ENCODE measurements at regions not wholly inside any gene's neighbourhood (a gene's known extent, or its start where the extent isn't known, plus 50 kb on each side); places are given as distances from the start of the nearest gene placed in this dataset.

DNA sequence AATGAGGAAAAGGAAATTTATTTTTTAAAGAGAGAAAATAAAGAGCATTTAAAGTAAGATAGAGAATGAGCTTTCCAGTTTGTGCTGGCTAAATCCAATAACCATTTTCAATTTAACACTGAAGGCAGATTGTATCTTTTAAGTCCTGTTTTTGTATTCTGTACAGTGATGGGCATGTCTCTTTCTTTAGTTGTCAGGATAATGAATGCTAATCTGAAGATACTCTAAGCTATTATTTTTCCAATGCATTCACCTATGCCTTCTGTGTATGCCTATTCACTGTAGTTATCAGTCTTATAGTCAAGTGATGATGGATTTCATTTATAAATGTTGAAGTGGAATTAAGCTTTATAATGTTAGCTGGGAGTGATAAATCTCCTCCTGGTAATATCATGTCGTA, 101.4 kb downstream of the DYNAP start (continued):
- TF ChIP-seq, protein P1, sequence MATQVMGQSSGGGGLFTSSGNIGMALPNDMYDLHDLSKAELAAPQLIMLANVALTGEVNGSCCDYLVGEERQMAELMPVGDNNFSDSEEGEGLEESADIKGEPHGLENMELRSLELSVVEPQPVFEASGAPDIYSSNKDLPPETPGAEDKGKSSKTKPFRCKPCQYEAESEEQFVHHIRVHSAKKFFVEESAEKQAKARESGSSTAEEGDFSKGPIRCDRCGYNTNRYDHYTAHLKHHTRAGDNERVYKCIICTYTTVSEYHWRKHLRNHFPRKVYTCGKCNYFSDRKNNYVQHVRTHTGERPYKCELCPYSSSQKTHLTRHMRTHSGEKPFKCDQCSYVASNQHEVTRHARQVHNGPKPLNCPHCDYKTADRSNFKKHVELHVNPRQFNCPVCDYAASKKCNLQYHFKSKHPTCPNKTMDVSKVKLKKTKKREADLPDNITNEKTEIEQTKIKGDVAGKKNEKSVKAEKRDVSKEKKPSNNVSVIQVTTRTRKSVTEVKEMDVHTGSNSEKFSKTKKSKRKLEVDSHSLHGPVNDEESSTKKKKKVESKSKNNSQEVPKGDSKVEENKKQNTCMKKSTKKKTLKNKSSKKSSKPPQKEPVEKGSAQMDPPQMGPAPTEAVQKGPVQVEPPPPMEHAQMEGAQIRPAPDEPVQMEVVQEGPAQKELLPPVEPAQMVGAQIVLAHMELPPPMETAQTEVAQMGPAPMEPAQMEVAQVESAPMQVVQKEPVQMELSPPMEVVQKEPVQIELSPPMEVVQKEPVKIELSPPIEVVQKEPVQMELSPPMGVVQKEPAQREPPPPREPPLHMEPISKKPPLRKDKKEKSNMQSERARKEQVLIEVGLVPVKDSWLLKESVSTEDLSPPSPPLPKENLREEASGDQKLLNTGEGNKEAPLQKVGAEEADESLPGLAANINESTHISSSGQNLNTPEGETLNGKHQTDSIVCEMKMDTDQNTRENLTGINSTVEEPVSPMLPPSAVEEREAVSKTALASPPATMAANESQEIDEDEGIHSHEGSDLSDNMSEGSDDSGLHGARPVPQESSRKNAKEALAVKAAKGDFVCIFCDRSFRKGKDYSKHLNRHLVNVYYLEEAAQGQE (IDR thresholded peaks at IDR 0.05), result no peak
- TF ChIP-seq HNF4A (conservative IDR thresholded peaks at IDR 0.05) (no peak), GABPA (IDR thresholded peaks at IDR 0.05 in 1 of 2, conservative IDR thresholded peaks at IDR 0.05 in 1 of 2) (no peak)

DNA sequence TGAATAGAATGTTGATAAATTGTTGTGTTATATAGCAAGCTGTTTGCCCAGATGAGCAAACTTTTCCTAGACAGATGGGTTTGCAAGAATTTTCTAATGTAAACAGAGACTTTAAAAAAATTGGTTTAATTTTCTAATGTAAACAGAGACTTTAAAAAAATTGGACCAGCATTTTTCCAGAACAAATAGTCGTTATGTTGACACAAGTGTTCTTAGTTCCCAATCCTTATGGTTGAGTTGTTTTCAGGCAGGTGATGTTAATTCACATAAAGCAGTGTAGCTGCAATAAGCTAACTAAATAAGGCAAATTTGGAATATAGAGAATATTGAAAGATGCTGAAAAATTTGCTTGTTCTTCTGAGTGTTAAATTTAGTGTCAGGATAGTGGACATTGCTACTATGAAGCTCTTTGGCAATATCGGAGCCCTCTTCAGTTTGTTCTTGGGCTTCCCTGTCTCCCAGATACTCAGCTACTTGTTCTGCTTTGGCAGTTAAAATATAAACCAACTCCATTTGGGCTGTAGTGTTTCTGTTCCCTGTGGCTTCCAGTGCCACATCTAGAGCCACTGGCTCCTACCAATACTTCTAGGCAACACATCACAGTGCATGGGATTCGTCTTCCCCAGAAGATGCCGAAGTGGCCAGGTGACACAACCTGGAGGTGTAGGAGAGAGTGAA, 105.7 kb downstream of the DYNAP start:
- WGBS, result 66% methylated on average over 4 of the region's 4 CpGs

More for the DNA sequence above, 105.7 kb downstream of the DYNAP start:
- no peak for DNase-seq (ENCODE audit: low spot score)
- Histone ChIP-seq H3K27ac (ENCODE audit: low read depth in 1 of 2, low read length in 2 of 2) (no peak overlapping the region), H3K9ac (ENCODE audit: low read depth in 1 of 2, low read length in 2 of 2) (no peak overlapping the region), H3K27me3 (ENCODE audit: control insufficient read depth in 4 of 4, insufficient read depth in 4 of 4, low read length in 3 of 4) (no peaks in the 10 kb centered on the region), H3K4me1 (ENCODE audit: control insufficient read depth in 4 of 4, insufficient read depth in 4 of 4, low read length in 3 of 4) (no peaks in the 10 kb centered on the region), H3K9me3 (ENCODE audit: control insufficient read depth in 4 of 4, low read length in 3 of 4) (no peaks in the 10 kb centered on the region), H3K36me3 (ENCODE audit: control insufficient read depth in 4 of 4, insufficient read depth in 3 of 4, low read depth in 1 of 4, low read length in 3 of 4) (no peaks in the 10 kb centered on the region), H3K4me3 (ENCODE audit: low read depth in 1 of 3, low read length in 3 of 3) (no peak overlapping the region)
- TF ChIP-seq RXRA (IDR thresholded peaks at IDR 0.05) (no peak), FOXA1 (IDR thresholded peaks at IDR 0.05) (no peak), RAD21 (IDR thresholded peaks at IDR 0.05) (no peak), HNF4A (conservative IDR thresholded peaks at IDR 0.05) (no peak), HNF4G (IDR thresholded peaks at IDR 0.05) (no peak), EGR1 (IDR thresholded peaks at IDR 0.05; ENCODE audit: low read depth in 2 of 2) (no peak)
- TF ChIP-seq, protein P2, sequence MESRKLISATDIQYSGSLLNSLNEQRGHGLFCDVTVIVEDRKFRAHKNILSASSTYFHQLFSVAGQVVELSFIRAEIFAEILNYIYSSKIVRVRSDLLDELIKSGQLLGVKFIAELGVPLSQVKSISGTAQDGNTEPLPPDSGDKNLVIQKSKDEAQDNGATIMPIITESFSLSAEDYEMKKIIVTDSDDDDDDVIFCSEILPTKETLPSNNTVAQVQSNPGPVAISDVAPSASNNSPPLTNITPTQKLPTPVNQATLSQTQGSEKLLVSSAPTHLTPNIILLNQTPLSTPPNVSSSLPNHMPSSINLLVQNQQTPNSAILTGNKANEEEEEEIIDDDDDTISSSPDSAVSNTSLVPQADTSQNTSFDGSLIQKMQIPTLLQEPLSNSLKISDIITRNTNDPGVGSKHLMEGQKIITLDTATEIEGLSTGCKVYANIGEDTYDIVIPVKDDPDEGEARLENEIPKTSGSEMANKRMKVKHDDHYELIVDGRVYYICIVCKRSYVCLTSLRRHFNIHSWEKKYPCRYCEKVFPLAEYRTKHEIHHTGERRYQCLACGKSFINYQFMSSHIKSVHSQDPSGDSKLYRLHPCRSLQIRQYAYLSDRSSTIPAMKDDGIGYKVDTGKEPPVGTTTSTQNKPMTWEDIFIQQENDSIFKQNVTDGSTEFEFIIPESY (IDR thresholded peaks at IDR 0.05), result no peak
- TF ChIP-seq, protein P1 (IDR thresholded peaks at IDR 0.05), result no peak

Data from liver (tissue), 7 donors.